ENCODE measurements at regions not wholly inside any gene's neighbourhood (a gene's known extent, or its start where the extent isn't known, plus 50 kb on each side); places are given as distances from the start of the nearest gene placed in this dataset.

DNA sequence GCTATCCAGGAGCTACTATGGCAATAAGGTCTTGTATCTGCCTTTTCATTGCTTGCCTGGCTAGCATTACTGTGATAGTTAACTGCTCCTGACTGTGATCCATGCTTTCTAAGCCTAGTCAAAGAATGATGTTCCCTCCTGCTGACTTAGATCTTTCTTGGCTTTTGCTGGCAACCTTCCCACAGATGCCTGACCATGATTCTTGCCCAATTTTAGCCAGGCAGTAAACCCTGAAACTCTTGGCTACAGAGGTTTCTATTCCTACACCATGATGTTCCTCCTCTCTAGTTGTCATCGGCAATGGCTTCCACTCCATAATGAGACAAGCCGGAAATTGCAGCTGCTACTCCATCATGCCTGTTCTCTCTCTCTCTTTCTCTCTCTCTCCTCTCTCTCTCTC, 238.1 kb downstream of the HAO1 start:
- WGBS, 2 donors: 89 to 94% methylated on average over 2 of the region's 2 CpGs
- no peak for DNase-seq
- no peaks in the 10 kb centered on the region for H3K9me3 ChIP-seq
- H3K27me3 ChIP-seq: no peaks in the 10 kb centered on the region
- H3K36me3 ChIP-seq: no peaks in the 10 kb centered on the region
- TF ChIP-seq POLR2A (IDR thresholded peaks at IDR 0.05): no peak
- TF ChIP-seq, protein P1, sequence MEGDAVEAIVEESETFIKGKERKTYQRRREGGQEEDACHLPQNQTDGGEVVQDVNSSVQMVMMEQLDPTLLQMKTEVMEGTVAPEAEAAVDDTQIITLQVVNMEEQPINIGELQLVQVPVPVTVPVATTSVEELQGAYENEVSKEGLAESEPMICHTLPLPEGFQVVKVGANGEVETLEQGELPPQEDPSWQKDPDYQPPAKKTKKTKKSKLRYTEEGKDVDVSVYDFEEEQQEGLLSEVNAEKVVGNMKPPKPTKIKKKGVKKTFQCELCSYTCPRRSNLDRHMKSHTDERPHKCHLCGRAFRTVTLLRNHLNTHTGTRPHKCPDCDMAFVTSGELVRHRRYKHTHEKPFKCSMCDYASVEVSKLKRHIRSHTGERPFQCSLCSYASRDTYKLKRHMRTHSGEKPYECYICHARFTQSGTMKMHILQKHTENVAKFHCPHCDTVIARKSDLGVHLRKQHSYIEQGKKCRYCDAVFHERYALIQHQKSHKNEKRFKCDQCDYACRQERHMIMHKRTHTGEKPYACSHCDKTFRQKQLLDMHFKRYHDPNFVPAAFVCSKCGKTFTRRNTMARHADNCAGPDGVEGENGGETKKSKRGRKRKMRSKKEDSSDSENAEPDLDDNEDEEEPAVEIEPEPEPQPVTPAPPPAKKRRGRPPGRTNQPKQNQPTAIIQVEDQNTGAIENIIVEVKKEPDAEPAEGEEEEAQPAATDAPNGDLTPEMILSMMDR (IDR thresholded peaks at IDR 0.05): no peak
- intact Hi-C loops (cut with DNase I): no loop called here
- no peak overlapping the region for H3K27ac ChIP-seq
- no peak overlapping the region for H3K4me3 ChIP-seq (replicated peaks in 1 of 3)
- no peaks in the 10 kb centered on the region for H3K4me1 ChIP-seq

DNA sequence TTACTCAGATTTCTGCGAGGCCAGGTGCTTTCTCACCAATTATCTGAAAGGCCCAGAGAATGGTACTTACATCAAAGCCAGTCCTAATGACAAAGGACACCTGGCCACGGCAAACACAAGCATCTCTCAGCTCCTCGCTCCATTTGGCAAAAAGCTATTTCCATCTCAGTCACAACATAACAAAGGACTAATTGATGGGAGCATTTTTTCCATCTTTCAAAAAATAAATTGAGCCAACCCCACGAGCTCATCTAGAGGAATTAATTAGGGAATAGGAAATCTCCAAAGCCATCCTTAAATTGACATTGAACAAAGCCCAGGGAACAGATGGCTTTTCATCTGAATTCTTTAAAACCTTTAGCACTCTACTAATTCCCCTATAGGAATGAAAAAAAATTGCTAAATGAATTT, 236.7 kb downstream of the HAO1 start:
- TF ChIP-seq, protein P1 (IDR thresholded peaks at IDR 0.05): no peak
- TF ChIP-seq POLR2A (IDR thresholded peaks at IDR 0.05): no peak
- no peaks in the 10 kb centered on the region for H3K9me3 ChIP-seq
- no peak for DNase-seq
- H3K36me3 ChIP-seq: no peaks in the 10 kb centered on the region
- H3K27me3 ChIP-seq: no peaks in the 10 kb centered on the region
- H3K4me1 ChIP-seq: no peaks in the 10 kb centered on the region
- WGBS, 2 donors: 64 to 73% methylated on average over 4 of the region's 4 CpGs
- H3K27ac ChIP-seq: no peak overlapping the region
- H3K4me3 ChIP-seq (replicated peaks in 1 of 3): no peak overlapping the region
- intact Hi-C loops (cut with DNase I): no loop called here

DNA sequence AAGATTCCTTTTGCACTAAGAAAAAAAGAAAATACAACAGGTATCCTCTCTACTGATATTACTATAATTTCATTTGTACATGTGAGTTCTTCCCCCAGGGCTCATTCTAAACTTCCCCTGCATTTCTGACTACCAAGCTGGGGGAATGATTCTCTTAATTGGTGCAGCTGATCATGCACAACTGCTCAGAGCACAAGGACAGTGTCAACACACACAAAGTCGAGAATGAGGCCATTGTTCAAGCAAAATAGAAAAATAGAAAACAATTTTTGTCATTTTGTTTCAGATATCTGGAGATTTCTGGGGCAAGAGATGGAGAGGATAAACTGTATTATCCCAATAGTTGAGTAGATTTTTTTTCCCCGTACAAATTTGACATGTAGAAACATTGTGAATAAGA, 236.3 kb downstream of the HAO1 start:
- H3K4me1 ChIP-seq: no peaks in the 10 kb centered on the region
- TF ChIP-seq POLR2A (IDR thresholded peaks at IDR 0.05): no peak
- TF ChIP-seq, protein P1 (IDR thresholded peaks at IDR 0.05): no peak
- H3K36me3 ChIP-seq: no peaks in the 10 kb centered on the region
- no peak overlapping the region for H3K27ac ChIP-seq
- intact Hi-C loops (cut with DNase I): no loop called here
- no peak for DNase-seq
- no peaks in the 10 kb centered on the region for H3K9me3 ChIP-seq
- no peak overlapping the region for H3K4me3 ChIP-seq (replicated peaks in 1 of 3)
- H3K27me3 ChIP-seq: no peaks in the 10 kb centered on the region
- 56 to 59% methylated on average over 2 of the region's 2 CpGs for WGBS, 2 donors

DNA sequence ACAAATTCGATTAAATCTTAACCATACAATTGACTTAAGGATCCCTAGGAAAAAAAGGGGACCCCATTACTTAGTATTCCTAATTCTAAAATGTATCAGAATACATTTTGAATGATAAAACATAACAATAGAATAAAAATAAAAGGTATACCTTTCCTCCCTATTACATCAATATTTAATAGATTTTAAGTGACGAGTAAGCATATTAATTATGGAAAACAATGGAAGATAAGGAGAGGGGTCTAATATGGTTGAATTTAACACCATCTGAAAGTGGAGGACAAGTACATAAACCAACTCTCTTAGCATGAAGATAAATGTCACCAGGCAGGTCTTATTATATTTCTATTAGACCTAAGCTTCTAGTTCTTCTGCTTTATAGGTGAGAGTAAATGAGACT, 232.1 kb downstream of the HAO1 start:
- intact Hi-C loops (cut with DNase I): no loop called here
- no peak overlapping the region for H3K4me3 ChIP-seq (replicated peaks in 1 of 3)
- no peaks in the 10 kb centered on the region for H3K27me3 ChIP-seq
- DNase-seq: no peak
- H3K4me1 ChIP-seq: no peaks in the 10 kb centered on the region
- no peak overlapping the region for H3K27ac ChIP-seq
- H3K9me3 ChIP-seq: no peaks in the 10 kb centered on the region
- TF ChIP-seq, protein P1 (IDR thresholded peaks at IDR 0.05): no peak
- no peak for TF ChIP-seq POLR2A (IDR thresholded peaks at IDR 0.05)
- WGBS, 2 donors: 41 to 45% methylated on average over 2 of the region's 2 CpGs
- H3K36me3 ChIP-seq: no peaks in the 10 kb centered on the region

DNA sequence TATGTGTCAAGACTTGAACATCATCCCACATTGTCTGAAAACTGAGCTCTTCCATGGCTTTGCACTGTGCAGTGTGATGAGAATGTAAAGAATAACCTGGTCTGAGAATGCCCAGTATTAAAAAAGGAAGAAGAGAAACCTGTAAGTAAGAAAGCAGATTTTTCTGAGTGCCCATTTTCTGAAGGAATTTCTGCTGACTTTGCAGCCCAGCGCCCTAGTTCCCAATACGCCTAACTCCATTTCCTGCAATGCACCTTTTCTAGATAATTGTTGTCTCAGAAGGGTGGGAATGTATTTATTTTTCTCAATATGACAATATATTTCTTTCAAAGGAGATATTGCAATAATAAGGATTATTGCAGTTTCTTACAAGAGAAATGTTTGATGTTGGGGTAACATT, 231.5 kb downstream of the HAO1 start:
- Histone ChIP-seq H3K4me1 (no peaks in the 10 kb centered on the region), H3K9me3 (no peaks in the 10 kb centered on the region), H3K27ac (no peak overlapping the region), H3K4me3 (replicated peaks in 1 of 3) (no peak overlapping the region), H3K36me3 (no peaks in the 10 kb centered on the region), H3K27me3 (no peaks in the 10 kb centered on the region)
- WGBS, 2 donors: 90 to 91% methylated on average over 2 of the region's 2 CpGs
- TF ChIP-seq, protein P1 (IDR thresholded peaks at IDR 0.05): no peak
- no peak for TF ChIP-seq POLR2A (IDR thresholded peaks at IDR 0.05)
- intact Hi-C loops (cut with DNase I): no loop called here
- no peak for DNase-seq
